ENCODE measurements at regions not wholly inside any gene's neighbourhood (a gene's known extent, or its start where the extent isn't known, plus 50 kb on each side); places are given as distances from the start of the nearest gene placed in this dataset.

GRCh38 chr1:59185163-59185860, 111.6 kb upstream of the FGGY start:
- H3K27ac ChIP-seq (ENCODE audit: low read length), result no peak overlapping the region
- H3K79me2 ChIP-seq (replicated peaks; ENCODE audit: insufficient read depth, low read length), result no peaks in the 10 kb centered on the region
- no peaks in the 10 kb centered on the region for H3K36me3 ChIP-seq (ENCODE audit: insufficient read depth, low read length)
- no peaks in the 10 kb centered on the region for H3K27me3 ChIP-seq (ENCODE audit: insufficient read depth, low read depth, low read length)
- no peaks in the 10 kb centered on the region for H3K9me3 ChIP-seq (ENCODE audit: low read length)
- no peak overlapping the region for H3K4me3 ChIP-seq (ENCODE audit: low read length)
- H4K20me1 ChIP-seq (ENCODE audit: insufficient read depth), result no peaks in the 10 kb centered on the region
- no peak overlapping the region for H3K4me2 ChIP-seq (ENCODE audit: low read length)
- H3K9me2 ChIP-seq (ENCODE audit: insufficient read depth, low read length), result no peaks in the 10 kb centered on the region
- H3F3A ChIP-seq (ENCODE audit: insufficient read depth, low read length, poor library complexity, severe bottlenecking), result no peaks in the 10 kb centered on the region
- H3K9ac ChIP-seq (ENCODE audit: low read length), result no peak overlapping the region
- no peak for TF ChIP-seq CTCF (IDR thresholded peaks at IDR 0.05; ENCODE audit: poor library complexity, severe bottlenecking)
- no peak for TF ChIP-seq TAF1 (IDR thresholded peaks at IDR 0.05; ENCODE audit: low read depth)
- no peak for TF ChIP-seq EP300 (conservative IDR thresholded peaks at IDR 0.05; ENCODE audit: poor library complexity, severe bottlenecking)
- no peak for TF ChIP-seq RAD21 (conservative IDR thresholded peaks at IDR 0.05)
- no peak for TF ChIP-seq MXI1 (conservative IDR thresholded peaks at IDR 0.05; ENCODE audit: poor library complexity, severe bottlenecking)
- TF ChIP-seq EZH2 (IDR thresholded peaks at IDR 0.05; ENCODE audit: borderline replicate concordance, insufficient read depth, low read length, poor library complexity, severe bottlenecking), result no peak
- no peak for TF ChIP-seq SMC3 (conservative IDR thresholded peaks at IDR 0.05; ENCODE audit: poor library complexity)
- no peak for TF ChIP-seq POLR2AphosphoS5 (IDR thresholded peaks at IDR 0.05)
- TF ChIP-seq REST (IDR thresholded peaks at IDR 0.05; ENCODE audit: borderline replicate concordance), result no peak
- no peak overlapping the region for H2AFZ ChIP-seq (ENCODE audit: low read depth, low read length)

DNA sequence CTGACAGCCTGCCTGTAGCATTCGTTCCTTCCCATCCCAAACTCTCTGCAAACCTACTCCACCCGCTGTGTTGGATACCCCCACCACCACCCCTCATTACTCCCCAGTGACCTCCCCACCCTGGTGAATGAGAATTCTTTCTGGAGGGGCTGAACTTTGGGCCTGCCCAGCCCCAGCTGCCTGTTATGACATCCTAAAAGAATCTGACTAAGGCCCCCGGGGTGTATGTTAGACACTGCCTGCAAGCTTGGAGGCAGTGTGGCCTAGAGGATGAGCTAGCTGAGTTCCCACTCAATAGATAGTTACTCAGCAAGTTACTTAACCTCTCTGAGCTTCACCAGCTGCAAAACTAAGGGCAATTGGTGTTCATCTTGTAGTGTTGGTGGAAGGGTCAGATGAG, 110.2 kb upstream of the FGGY start:
- Histone ChIP-seq H3K36me3 (ENCODE audit: insufficient read depth, low read length) (no peaks in the 10 kb centered on the region), H3K9me2 (ENCODE audit: insufficient read depth, low read length) (no peaks in the 10 kb centered on the region), H3K9me3 (ENCODE audit: low read length) (no peaks in the 10 kb centered on the region), H3K9ac (ENCODE audit: low read length) (no peak overlapping the region), H3K27me3 (ENCODE audit: insufficient read depth, low read depth, low read length) (no peaks in the 10 kb centered on the region), H3K4me2 (ENCODE audit: low read length) (no peak overlapping the region), H2AFZ (ENCODE audit: low read depth, low read length) (no peak overlapping the region), H3K79me2 (replicated peaks; ENCODE audit: insufficient read depth, low read length) (no peaks in the 10 kb centered on the region), H3F3A (ENCODE audit: insufficient read depth, low read length, poor library complexity, severe bottlenecking) (no peaks in the 10 kb centered on the region), H3K27ac (ENCODE audit: low read length) (no peak overlapping the region), H4K20me1 (ENCODE audit: insufficient read depth) (no peaks in the 10 kb centered on the region), H3K4me3 (ENCODE audit: low read length) (no peak overlapping the region)
- TF ChIP-seq EZH2 (IDR thresholded peaks at IDR 0.05; ENCODE audit: borderline replicate concordance, insufficient read depth, low read length, poor library complexity, severe bottlenecking), result no peak
- TF ChIP-seq REST (IDR thresholded peaks at IDR 0.05; ENCODE audit: borderline replicate concordance), result no peak
- no peak for TF ChIP-seq TAF1 (IDR thresholded peaks at IDR 0.05; ENCODE audit: low read depth)
- TF ChIP-seq SMC3 (conservative IDR thresholded peaks at IDR 0.05; ENCODE audit: poor library complexity), result no peak
